ENCODE measurements at regions not wholly inside any gene's neighbourhood (a gene's known extent, or its start where the extent isn't known, plus 50 kb on each side); places are given as distances from the start of the nearest gene placed in this dataset.

DNA sequence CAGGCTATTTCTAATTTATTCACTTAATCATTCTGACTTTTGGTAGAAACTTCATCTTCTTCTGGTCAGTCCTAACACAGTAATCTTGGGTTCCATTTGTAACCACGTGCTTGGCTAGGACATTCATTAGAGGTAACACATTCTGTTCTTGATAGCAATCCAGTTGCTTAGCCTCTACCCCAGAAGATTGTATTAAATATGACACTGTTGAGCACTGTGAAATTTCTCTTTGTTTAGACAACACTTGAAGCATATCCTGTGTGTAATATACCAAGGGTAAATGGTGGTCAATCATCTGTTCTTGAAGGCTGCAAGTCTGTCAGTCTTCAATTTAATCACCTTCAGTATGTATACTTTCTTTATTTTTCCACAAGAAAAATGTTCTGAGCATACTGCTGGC is 523.0 kb downstream of the ANKRD50 start:
- FAIRE-seq (no peak), DNase-seq (ENCODE audit: low read depth, low spot score) (no peak)
- no peaks in the 10 kb centered on the region for H3K36me3 ChIP-seq (ENCODE audit: control insufficient read depth in 2 of 2, extremely low read depth in 1 of 2, insufficient read depth in 2 of 2, low read length in 2 of 2)
- no peaks in the 10 kb centered on the region for H3K27me3 ChIP-seq (ENCODE audit: control insufficient read depth, extremely low read depth, insufficient read depth, low read length)
- no peaks in the 10 kb centered on the region for H3K9me3 ChIP-seq (ENCODE audit: control insufficient read depth, low read depth, low read length)
- H3K79me2 ChIP-seq (ENCODE audit: control insufficient read depth, insufficient read depth, low read length) = no peaks in the 10 kb centered on the region
- H4K20me1 ChIP-seq (ENCODE audit: control insufficient read depth, extremely low read depth, insufficient read depth, low read length) = no peaks in the 10 kb centered on the region
- TF ChIP-seq EZH2 (IDR thresholded peaks at IDR 0.05; ENCODE audit: low read length) = no peak
- TF ChIP-seq, protein P1, sequence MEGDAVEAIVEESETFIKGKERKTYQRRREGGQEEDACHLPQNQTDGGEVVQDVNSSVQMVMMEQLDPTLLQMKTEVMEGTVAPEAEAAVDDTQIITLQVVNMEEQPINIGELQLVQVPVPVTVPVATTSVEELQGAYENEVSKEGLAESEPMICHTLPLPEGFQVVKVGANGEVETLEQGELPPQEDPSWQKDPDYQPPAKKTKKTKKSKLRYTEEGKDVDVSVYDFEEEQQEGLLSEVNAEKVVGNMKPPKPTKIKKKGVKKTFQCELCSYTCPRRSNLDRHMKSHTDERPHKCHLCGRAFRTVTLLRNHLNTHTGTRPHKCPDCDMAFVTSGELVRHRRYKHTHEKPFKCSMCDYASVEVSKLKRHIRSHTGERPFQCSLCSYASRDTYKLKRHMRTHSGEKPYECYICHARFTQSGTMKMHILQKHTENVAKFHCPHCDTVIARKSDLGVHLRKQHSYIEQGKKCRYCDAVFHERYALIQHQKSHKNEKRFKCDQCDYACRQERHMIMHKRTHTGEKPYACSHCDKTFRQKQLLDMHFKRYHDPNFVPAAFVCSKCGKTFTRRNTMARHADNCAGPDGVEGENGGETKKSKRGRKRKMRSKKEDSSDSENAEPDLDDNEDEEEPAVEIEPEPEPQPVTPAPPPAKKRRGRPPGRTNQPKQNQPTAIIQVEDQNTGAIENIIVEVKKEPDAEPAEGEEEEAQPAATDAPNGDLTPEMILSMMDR (optimal IDR thresholded peaks at IDR 0.05 in 1 of 3, IDR thresholded peaks at IDR 0.05 in 1 of 3, conservative IDR thresholded peaks at IDR 0.05 in 1 of 3; ENCODE audit: extremely low read depth in 1 of 3, insufficient read depth in 2 of 3, low read length in 3 of 3) = no peak
- no peak overlapping the region for H3K9ac ChIP-seq (ENCODE audit: control insufficient read depth, extremely low read depth, insufficient read depth, low read length)
- H2AFZ ChIP-seq (ENCODE audit: control insufficient read depth, low read length) = peak overlapping the region; percentile 10
- H3K4me2 ChIP-seq (ENCODE audit: control insufficient read depth, extremely low read depth, insufficient read depth, low read depth, low read length) = no peak overlapping the region
- no peak overlapping the region for H3K4me3 ChIP-seq (ENCODE audit: control insufficient read depth in 2 of 3, extremely low read depth in 1 of 3, insufficient read depth in 2 of 3, low read depth in 1 of 3, low read length in 3 of 3)
- H3K27ac ChIP-seq (ENCODE audit: control insufficient read depth, insufficient read depth, low read length) = no peak overlapping the region
- dilution Hi-C loops (cut with MboI; ENCODE audit: extremely low pct_ligation_motif_present, low sequenced_read_pairs) = no loop called here
- peaks cover 6% of the 10 kb centered on the region for H3K4me1 ChIP-seq (ENCODE audit: control insufficient read depth, extremely low read depth, insufficient read depth, low read length)
- no peaks in the 10 kb centered on the region for H3K9me1 ChIP-seq (ENCODE audit: control insufficient read depth, extremely low read depth, insufficient read depth, low read length)

DNA sequence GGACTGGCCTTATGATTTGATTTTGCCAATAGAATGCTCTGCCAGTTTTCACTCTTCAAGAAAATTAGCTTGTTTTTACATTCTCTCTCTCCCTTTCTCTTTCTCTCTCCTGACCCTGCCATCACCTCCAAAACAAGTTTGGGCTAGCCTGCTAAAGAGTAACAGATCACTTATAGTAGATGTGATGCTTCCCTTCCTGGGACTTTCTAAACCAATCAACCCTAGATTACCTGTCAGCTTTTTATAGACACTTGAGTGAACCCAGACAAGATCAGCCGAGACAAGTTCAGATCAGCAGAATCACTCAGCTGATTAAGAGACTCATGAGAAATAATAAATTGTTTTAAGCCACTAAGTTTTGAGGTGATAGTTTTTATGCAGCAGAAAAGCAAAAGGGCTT is 521.2 kb downstream of the ANKRD50 start:
- FAIRE-seq (peak; percentile 73), DNase-seq (ENCODE audit: low read depth, low spot score) (no peak)
- Histone ChIP-seq H3K36me3 (ENCODE audit: control insufficient read depth in 2 of 2, extremely low read depth in 1 of 2, insufficient read depth in 2 of 2, low read length in 2 of 2) (no peaks in the 10 kb centered on the region), H3K9me1 (ENCODE audit: control insufficient read depth, extremely low read depth, insufficient read depth, low read length) (no peaks in the 10 kb centered on the region), H3K4me3 (ENCODE audit: control insufficient read depth in 2 of 3, extremely low read depth in 1 of 3, insufficient read depth in 2 of 3, low read depth in 1 of 3, low read length in 3 of 3) (no peak overlapping the region), H4K20me1 (ENCODE audit: control insufficient read depth, extremely low read depth, insufficient read depth, low read length) (no peaks in the 10 kb centered on the region), H3K4me2 (ENCODE audit: control insufficient read depth, extremely low read depth, insufficient read depth, low read depth, low read length) (peak overlapping the region; percentile 3), H3K9me3 (ENCODE audit: control insufficient read depth, low read depth, low read length) (no peaks in the 10 kb centered on the region), H3K79me2 (ENCODE audit: control insufficient read depth, insufficient read depth, low read length) (no peaks in the 10 kb centered on the region), H3K27me3 (ENCODE audit: control insufficient read depth, extremely low read depth, insufficient read depth, low read length) (no peaks in the 10 kb centered on the region), H3K27ac (ENCODE audit: control insufficient read depth, insufficient read depth, low read length) (no peak overlapping the region), H3K9ac (ENCODE audit: control insufficient read depth, extremely low read depth, insufficient read depth, low read length) (no peak overlapping the region), H3K4me1 (ENCODE audit: control insufficient read depth, extremely low read depth, insufficient read depth, low read length) (peaks cover 6% of the 10 kb centered on the region), H2AFZ (ENCODE audit: control insufficient read depth, low read length) (peak overlapping the region; percentile 30)
- TF ChIP-seq EZH2 (IDR thresholded peaks at IDR 0.05; ENCODE audit: low read length) = no peak
- TF ChIP-seq, protein P1 (optimal IDR thresholded peaks at IDR 0.05 in 1 of 3, IDR thresholded peaks at IDR 0.05 in 1 of 3, conservative IDR thresholded peaks at IDR 0.05 in 1 of 3; ENCODE audit: extremely low read depth in 1 of 3, insufficient read depth in 2 of 3, low read length in 3 of 3) = no peak
- dilution Hi-C loops (cut with MboI; ENCODE audit: extremely low pct_ligation_motif_present, low sequenced_read_pairs) = no loop called here
